Parathyroid adenoma (tissue), 2 donors: ENCODE measurements at regions not wholly inside any gene's neighbourhood (a gene's known extent, or its start where the extent isn't known, plus 50 kb on each side); places are given as distances from the start of the nearest gene placed in this dataset.

Source experiments
- H2AFZ ChIP-seq: fragments of 300-600 bp; sonication (generic); one replicate; pipeline ENCODE4 v1.7.0; 2017; ENCODE audit warnings: antibody characterized with exemption, mild to moderate bottlenecking
- H3K27ac ChIP-seq: fragments of 300-600 bp; sonication (generic); one replicate; pipeline ENCODE4 v1.7.0; 2017
- H3K27me3 ChIP-seq: fragments of 300-600 bp; sonication (generic); one replicate; pipeline ENCODE4 v1.7.0; 2017; ENCODE audit warnings: low read length; ENCODE audit not compliant: control insufficient read depth, insufficient read depth
- H3K36me3 ChIP-seq: fragments of 300-600 bp; sonication (generic); one replicate; pipeline ENCODE4 v1.7.0; 2017; ENCODE audit warnings: low read length; ENCODE audit not compliant: control insufficient read depth, insufficient read depth
- H3K4me1 ChIP-seq: fragments of 300-600 bp; sonication (generic); one replicate; pipeline ENCODE4 v1.7.0; 2017; ENCODE audit warnings: control low read depth
- H3K4me2 ChIP-seq: fragments of 300-600 bp; sonication (generic); one replicate; pipeline ENCODE4 v1.7.0; 2017; ENCODE audit warnings: low read length
- H3K4me3 ChIP-seq: fragments of 300-600 bp; sonication (generic); one replicate; pipeline ENCODE4 v1.7.0; 2017; ENCODE audit warnings: low read depth, low read length
- H3K79me2 ChIP-seq: fragments of 300-600 bp; sonication (generic); one replicate; pipeline ENCODE4 v1.7.0; 2017; ENCODE audit warnings: control low read depth
- H3K9ac ChIP-seq: fragments of 300-600 bp; sonication (generic); one replicate; pipeline ENCODE4 v1.7.0; 2017; ENCODE audit warnings: mild to moderate bottlenecking
- H3K9me3 ChIP-seq: fragments of 300-600 bp; sonication (generic); one replicate; pipeline ENCODE4 v1.7.0; 2017; ENCODE audit warnings: low read length; ENCODE audit not compliant: control insufficient read depth
- CTCF ChIP-seq: fragments of 300-600 bp; sonication (generic); IDR thresholded peaks from one replicate; pipeline ENCODE4 v1.7.0; 2017; ENCODE audit warnings: antibody characterized with exemption, mild to moderate bottlenecking
- donor health status: primary hyperparathyroidism.

GRCh38 chr1:94609619-94610018, 68.1 kb upstream of the F3 start:
- no peak overlapping the region for H3K4me2 ChIP-seq
- H3K9ac ChIP-seq: no peak overlapping the region
- H3K27me3 ChIP-seq: no peaks in the 10 kb centered on the region
- no peaks in the 10 kb centered on the region for H3K4me1 ChIP-seq
- no peak overlapping the region for H2AFZ ChIP-seq
- no peaks in the 10 kb centered on the region for H3K79me2 ChIP-seq
- H3K9me3 ChIP-seq: no peaks in the 10 kb centered on the region
- TF ChIP-seq CTCF: no peak
- H3K36me3 ChIP-seq: no peaks in the 10 kb centered on the region
- H3K27ac ChIP-seq: no peak overlapping the region
- H3K4me3 ChIP-seq: no peak overlapping the region

- Histone ChIP-seq H3K79me2 (no peaks in the 10 kb centered on the region), H3K27ac (no peak overlapping the region), H3K27me3 (no peaks in the 10 kb centered on the region), H3K36me3 (no peaks in the 10 kb centered on the region), H3K9me3 (no peaks in the 10 kb centered on the region), H3K4me2 (no peak overlapping the region), H3K4me1 (no peaks in the 10 kb centered on the region), H2AFZ (no peak overlapping the region), H3K9ac (no peak overlapping the region), H3K4me3 (no peak overlapping the region)
- TF ChIP-seq CTCF: no peak
These were observed 67.4 kb upstream of the F3 start for GRCh38 chr1:94608852-94609530.

- no peaks in the 10 kb centered on the region for H3K9me3 ChIP-seq
- H3K4me1 ChIP-seq: no peaks in the 10 kb centered on the region
- H3K4me2 ChIP-seq: no peak overlapping the region
- no peak for TF ChIP-seq CTCF
- no peak overlapping the region for H3K4me3 ChIP-seq
- no peak overlapping the region for H3K27ac ChIP-seq
- H3K79me2 ChIP-seq: no peaks in the 10 kb centered on the region
- no peaks in the 10 kb centered on the region for H3K36me3 ChIP-seq
- H2AFZ ChIP-seq: no peak overlapping the region
- H3K9ac ChIP-seq: no peak overlapping the region
- H3K27me3 ChIP-seq: no peaks in the 10 kb centered on the region
These were observed 66.7 kb upstream of the F3 start for GRCh38 chr1:94608142-94608851.

GRCh38 chr1:94607398-94607797, 65.8 kb upstream of the F3 start:
- Histone ChIP-seq H3K27ac (no peak overlapping the region), H3K4me3 (no peak overlapping the region), H3K9me3 (no peaks in the 10 kb centered on the region), H3K36me3 (no peaks in the 10 kb centered on the region), H3K79me2 (no peaks in the 10 kb centered on the region), H3K27me3 (no peaks in the 10 kb centered on the region), H3K9ac (no peak overlapping the region), H3K4me1 (no peaks in the 10 kb centered on the region), H3K4me2 (no peak overlapping the region), H2AFZ (no peak overlapping the region)
- no peak for TF ChIP-seq CTCF

- H3K36me3 ChIP-seq: no peaks in the 10 kb centered on the region
- no peaks in the 10 kb centered on the region for H3K4me1 ChIP-seq
- H3K27me3 ChIP-seq: no peaks in the 10 kb centered on the region
- H3K9ac ChIP-seq: no peak overlapping the region
- TF ChIP-seq CTCF: no peak
- H2AFZ ChIP-seq: no peak overlapping the region
- H3K4me2 ChIP-seq: no peak overlapping the region
- H3K4me3 ChIP-seq: no peak overlapping the region
- H3K9me3 ChIP-seq: no peaks in the 10 kb centered on the region
- no peak overlapping the region for H3K27ac ChIP-seq
- no peaks in the 10 kb centered on the region for H3K79me2 ChIP-seq
These were observed 64.9 kb upstream of the F3 start for GRCh38 chr1:94606471-94606870.
